GM18498 (cell line): ENCODE measurements at regions not wholly inside any gene's neighbourhood (a gene's known extent, or its start where the extent isn't known, plus 50 kb on each side); places are given as distances from the start of the nearest gene placed in this dataset.

Experiments used
- ATAC-seq: cut with Tn5 transposase; IDR thresholded peaks from one replicate; pipeline ENCODE4 v1.9.1; 2021; ENCODE audit warnings: mild to moderate bottlenecking, moderate library complexity; ENCODE audit not compliant: unreplicated experiment

DNA sequence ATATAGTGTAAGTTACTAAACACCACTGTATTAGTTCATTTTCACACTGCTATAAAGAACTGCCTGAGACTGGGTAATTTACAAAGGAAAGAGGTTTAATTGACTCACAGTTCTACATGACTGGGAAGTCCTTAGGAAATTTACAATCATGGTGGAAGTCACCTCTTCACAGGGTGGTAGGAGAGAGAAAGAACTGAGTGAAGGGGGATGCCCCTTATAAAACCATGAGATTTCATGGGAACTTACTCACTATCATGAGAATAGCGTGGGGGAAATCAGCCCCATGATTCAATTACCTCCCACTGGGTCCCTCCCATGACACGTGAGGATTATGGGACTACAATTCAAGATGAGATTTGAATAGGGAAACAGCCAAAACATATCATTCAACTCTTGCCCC lies 618.0 kb downstream of the NYAP2 start:
- ATAC-seq: no peak

DNA sequence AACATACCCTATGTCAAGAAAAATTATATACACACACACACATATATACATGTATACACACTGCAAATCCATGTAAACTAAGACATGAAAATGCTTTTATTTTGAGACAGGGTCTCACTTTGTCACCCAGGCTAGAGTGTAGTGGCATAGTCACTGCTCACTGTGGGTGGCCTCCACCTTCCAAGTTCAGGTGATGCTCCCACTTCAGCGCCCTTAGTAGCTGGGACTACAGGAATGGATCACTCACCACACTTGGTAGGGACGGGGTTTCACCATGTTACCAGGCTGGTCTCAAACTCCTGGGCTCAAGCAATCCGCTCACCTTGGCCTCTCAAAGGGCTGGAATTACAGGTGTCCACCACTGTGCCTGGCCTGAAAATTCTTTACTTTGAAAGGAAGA lies 617.6 kb downstream of the NYAP2 start:
- ATAC-seq: no peak

DNA sequence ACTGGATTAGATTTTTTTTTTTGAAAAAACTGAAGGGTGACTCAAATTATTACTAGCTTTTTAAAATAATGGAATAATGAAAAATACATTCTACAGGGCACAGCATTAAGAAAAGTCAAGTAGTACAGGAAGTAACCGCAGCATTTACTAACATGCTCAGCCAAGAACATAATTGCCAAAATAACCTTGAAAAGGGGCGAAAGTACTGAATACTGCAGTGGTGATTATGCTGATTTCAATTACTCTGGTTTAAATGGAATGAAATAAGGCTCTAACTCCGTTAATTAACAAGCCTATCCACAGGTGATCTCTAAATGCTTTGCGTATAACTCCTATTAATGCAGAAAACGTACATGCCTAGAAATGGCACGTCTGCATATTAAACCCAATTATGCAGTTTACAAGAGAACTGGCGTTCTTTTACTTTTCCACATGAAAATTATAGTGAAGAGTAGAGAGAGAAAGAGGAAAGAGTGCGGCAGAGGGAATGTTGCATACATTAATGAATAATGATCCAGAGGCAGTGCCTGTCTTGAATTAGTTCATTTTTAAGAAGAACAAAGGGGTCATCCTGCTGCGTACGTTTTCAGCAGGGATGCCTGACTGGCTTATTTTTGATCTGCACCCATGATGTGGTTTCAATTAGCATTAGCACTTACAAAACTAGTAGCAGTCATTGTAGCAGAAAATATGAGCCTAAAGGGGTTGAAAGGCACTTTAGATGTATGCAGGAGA lies 612.4 kb downstream of the NYAP2 start:
- no peak for ATAC-seq

DNA sequence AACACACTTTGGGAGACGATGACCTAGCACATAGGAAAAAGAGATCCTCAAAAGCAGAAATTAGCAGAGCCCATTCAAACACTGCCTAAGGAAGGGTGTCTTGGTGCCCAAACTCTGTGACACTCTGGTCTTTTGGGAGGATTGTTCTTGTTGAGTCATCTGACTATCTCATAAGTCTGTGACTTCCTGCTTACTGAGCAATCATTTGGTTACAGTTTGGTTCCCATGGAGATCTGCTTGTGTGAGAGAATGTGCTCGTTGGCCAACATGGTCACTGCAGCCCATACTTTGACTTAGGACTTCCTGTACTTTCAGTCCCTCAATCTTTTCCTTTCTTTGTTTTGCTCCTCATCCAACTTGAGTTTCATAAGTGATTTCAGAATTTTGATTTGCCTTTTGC lies 602.9 kb downstream of the NYAP2 start:
- ATAC-seq: no peak

DNA sequence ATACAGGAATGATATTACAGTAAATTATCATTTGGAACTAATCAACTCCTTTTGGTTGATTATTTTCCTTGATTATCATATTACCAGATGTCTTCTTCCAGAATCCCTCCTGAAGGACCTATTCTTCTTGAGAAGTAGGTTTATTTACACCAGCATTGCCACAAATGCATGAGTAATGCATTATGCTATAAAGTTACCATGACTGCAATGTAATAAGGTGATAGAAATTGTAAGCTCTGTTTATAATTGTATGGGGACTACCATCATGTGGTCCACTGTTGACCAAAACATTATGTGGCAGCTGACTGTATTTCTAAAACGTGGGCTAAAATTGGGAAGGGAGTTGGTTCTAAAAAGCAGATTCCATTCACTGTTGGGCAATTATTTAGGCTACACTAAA lies 602.2 kb downstream of the NYAP2 start:
- no peak for ATAC-seq

DNA sequence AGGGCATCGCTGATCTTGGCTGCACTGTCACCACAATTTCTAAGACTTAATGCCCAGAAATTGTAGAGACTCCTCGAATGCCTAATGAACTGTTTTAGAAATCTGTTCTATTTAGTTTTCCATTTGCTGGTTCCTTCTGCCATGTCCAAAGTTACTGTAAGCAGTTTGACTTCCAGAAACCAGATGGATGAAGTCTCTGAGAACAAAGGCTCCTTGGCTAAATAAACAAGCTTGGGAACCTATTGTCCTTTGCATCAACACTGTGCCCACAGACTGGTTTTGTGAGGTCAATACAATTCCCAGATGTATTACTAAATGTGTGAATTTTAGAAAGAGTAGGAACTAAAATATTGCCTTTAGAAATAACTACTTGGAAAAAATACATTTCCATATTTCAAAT lies 600.2 kb downstream of the NYAP2 start:
- no peak for ATAC-seq

DNA sequence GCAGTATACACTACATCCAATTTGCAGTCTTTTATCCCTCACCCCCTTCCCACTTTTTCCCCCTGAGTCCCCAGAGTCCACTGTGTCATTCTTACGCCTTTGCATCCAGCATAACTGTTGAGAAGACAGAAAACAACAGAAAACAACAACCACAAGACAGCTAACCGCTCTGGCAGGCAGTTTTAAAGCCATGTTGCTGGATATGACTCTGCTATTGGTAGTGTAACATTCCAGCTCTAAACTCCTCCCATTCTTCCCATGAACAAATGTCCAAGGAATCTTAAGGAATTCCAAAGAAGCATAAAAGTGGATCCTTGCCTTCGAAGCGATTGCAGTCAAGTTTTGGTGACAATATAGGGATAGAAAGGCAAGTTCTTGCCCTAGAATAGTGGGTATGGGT lies 599.1 kb downstream of the NYAP2 start:
- no peak for ATAC-seq

DNA sequence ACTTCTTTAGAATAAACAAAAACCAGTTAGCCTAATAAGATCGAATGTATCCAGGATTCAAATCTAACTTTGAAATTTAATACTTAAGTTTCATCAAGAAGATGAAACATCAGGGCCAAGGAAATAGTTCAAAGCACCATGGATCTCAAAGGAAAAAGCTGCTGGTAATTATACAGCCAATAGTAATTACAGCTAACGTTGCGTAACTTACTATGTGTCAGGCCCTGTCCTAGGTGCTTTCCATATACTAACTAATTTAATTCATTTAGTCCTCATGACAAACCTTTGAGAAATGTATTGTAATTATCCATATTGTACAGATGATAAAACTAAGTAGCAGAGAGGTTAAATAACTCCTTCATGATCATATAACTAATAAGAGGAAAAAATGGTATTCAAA lies 598.6 kb downstream of the NYAP2 start:
- no peak for ATAC-seq

DNA sequence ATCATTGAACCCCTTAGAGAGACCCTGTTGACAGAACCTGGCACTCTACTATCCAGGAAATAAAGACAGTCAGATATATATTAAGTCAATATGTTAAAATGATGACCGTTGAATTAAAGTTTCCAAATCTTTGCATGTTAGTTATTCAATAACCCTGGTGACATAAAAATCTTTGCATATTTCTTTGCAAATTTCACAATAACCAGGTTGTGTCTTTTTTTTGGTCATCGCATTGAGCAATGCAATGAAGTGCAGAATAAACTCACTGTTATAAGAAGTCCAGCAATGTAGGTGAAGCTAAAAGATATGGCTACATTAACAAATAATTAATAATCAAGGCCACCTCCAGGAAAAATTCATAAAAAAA lies 596.9 kb downstream of the NYAP2 start:
- ATAC-seq: no peak

DNA sequence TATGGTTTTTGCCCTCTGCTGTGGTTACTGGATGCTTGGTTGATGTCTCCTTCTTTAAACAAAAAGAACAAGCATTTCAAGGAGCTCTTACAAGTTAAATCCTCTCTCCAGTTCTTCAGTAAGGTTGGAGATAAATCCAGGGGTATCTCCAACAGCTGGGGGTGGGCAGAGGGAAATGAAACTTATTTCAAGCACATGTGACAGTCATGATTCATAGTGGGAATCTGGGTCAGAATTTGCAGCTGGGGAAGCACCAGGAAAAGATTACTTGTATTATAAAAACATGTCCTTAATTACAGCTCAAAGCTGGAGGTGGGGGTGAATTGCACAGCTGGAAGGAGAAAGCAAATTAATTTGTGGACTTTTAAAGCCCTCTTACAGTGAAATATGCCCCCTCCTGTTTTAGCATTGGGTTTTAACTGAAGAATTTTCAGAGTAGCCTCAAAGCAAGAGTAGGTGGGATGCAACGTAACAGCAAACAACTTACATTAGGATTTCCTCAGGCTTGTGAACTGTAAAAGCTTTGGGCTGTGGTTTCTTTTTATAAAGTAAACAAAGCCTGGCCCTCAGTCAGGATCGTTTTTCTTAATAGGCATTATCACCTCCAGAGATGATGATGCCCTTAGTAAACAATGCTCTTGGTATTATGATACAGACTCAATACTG lies 596.4 kb downstream of the NYAP2 start:
- ATAC-seq: no peak

DNA sequence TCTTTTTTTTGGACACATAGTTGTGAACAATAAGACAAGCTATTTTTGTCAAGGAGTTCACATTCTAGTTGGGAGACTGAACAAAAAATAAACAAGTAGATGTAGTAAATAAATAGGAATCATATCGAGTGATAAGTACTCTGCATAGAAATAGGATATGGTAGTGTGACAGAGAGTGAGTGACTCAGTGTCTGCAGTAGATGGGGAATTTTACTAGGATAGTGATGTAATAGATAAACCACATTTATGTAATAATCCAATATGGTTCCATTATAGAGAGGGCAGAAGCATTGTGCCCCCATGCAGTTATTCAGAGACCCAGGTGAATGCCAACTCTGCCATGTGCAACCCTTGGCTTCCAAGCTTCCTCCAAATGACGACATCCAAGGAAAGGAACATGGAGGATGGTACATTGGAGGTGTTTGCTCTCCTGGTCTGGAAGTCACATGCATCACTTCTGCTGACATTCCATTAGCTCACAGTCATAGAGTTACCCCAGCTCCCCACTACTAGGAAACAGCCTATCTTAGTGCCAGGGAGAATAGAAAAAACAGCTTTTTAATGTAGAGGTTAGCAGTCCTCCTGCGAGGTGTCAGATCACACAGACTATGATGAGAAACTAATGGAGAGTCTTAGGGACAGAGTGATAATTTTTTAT lies 595.4 kb downstream of the NYAP2 start:
- ATAC-seq: no peak

DNA sequence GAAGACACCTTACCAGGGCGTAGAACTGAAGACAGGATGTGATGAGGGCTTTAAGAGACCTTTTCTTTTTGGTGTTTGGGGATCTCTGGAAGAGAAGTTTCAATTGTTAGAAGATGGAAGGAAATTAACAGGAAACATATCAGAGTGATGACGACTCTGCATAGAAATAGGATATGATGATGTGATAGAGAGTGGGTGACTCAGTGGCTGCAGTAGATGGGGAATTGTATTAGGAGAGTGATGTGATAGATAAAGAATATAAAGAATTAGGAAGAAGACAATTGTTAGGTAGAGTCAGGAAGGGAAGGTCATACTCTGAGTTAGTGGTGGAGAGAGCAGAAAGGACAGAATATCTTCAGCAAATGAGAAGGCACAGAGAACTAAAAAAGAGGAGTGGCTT lies 593.9 kb downstream of the NYAP2 start:
- ATAC-seq: no peak

DNA sequence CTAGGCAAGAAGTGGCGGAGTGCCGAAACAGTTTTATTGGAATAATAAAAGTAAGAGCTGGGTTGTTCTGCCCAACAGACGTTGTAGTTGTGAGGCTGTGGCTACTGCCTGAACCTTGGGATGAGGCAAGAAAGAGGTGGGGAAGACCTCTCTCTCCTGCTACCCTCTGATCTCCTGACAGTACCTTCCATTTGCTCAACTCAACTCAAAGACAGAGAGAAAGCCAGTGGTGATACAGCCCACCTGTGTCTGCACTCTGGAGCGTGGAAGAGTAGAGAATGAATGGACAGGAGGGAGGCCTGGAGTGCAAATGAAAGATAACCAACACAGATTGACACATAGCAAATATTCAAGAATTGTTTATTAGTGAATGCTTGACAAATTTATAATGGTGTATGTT lies 590.3 kb downstream of the NYAP2 start:
- ATAC-seq: no peak

DNA sequence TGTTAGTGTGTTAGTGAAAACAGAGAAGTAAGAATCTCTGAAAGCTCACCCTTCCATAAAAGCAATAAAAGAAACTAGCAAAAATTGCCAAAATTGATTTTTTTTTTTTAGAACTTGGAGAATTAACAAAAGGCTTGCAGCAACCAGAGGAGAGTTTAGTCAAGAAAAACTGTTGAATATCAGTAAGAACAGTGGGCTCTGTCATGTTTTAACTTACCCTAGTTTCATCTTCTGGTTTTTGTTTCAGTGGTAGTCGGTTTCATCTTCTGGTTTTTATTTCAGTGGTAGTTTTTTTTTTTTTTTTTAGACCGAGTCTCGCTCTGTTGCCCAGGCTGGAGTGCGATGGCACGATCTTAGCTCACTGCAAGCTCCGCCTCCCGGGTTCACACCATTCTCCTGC lies 580.9 kb downstream of the NYAP2 start:
- ATAC-seq: no peak

DNA sequence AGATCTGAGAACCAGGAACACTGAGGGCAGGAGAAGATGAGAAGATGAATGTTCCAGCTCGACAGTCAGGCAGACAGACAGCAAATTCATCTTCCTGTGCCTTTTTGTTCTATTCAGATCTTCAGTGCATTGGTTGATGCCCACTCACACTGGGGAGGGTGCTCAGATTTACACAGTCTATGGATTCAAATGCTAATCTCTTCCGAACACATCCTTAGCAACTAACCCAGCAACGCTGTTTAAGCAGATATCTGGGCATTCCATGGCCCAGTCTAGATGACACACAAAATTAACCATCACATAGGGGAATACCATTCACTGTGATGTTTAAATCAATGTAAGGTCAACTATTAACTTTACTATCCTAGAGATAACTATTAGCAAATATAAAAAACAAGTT lies 571.9 kb downstream of the NYAP2 start:
- no peak for ATAC-seq

DNA sequence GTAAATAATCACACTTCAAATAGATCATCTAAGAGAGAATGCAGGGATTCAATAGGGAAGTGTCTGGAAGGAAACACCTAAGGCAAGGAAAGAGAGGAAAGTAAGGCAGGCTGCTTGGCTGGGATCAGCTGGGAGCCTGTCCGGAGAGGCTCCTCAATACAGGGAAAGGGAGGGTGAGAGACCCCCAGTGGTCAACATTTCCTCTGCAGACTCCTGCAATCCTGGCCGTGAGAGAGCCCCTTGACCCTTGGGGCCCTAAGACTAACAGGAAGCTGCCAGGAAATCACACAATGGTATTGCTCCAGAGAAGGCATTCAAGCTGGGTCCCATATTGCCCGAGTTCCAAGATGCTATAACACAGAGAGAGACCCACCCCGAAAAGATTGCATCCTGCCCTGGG lies 549.4 kb downstream of the NYAP2 start:
- no peak for ATAC-seq

DNA sequence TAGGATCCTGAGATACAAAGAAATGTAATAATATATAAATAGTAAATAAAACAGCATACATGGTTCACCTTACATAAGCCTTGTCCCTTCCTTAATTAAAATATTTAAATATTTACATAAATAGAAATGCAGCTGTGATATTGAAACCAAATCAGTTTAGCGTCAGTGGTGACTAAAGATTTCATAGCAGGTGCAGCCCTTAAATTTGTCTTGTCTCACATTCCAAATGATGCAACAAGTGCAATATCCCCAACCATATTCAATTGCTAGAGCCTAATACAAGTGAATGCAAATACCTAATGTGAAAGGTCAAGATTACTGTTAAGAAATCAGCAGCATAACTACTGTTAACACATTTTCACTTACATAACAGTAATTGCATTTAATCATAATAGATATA lies 539.5 kb downstream of the NYAP2 start:
- no peak for ATAC-seq

DNA sequence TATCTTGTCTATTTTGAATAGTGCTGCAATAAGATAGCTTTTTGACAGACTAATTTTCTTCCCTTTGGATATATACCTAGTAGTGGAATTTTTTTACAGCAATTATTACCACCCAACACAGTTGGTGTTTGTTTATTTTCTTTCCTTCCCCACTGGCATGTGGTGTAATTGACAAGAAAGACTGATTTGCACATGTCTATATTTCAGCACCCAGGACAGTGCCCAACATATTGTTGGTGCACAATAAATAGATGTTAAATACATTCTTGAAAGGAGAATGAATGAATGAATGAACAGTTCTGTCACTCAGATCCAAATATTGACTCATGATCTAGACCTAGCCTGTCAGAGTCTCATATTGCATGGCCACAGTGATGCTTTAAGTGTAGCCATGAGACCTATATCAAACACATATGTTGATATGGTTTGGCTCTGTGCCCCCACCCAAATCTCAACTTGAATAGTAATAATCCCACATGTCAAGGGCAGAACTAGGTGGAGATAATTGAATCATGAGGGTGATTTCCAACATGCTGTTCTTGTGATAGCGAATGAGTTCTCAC lies 538.2 kb downstream of the NYAP2 start:
- ATAC-seq: no peak

DNA sequence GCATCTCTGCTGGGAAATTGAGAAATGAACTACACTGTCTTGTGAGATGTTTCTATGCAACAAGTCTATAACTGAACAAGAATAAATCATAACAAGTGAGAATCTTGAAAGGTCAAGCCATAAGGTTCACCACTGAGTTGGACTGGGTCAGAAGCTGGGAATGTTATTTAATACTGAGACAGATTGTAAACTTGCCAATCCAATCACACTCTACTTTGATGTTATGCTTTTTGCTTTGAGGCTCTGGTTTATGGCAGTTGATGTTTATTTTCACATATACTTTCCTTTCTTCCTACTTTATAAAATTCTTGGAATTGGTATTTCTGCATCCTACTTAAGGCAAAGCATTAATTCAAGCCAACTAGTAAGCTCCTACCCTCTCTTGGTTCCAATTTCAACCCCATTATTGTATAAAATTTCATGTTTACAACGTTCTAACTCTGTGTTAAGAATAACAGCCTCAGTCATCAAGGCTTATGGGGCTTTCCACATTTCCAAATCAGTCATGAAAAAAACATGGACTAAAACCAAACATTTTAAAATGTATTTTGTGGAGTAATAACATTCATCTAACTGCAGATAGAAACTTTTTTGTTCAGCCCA lies 533.4 kb downstream of the NYAP2 start:
- ATAC-seq: no peak

DNA sequence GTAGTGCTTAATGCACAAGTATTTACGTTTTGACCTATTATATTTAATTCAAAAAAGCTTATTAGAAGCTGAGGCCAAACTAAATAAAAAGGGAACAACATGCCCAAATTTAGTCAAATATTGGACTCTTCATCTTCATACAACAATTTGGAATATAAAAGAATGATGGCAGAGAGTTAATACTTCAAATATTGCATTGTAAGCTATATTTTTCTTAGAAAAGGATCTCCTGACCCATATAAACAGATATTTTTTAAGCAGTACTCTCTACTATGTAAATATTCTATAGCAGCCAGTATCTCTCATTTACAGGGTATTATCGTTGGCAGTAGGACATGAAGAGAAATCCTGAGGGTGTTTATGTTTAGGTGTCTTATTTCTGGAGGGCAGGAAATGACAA lies 531.2 kb downstream of the NYAP2 start:
- no peak for ATAC-seq

DNA sequence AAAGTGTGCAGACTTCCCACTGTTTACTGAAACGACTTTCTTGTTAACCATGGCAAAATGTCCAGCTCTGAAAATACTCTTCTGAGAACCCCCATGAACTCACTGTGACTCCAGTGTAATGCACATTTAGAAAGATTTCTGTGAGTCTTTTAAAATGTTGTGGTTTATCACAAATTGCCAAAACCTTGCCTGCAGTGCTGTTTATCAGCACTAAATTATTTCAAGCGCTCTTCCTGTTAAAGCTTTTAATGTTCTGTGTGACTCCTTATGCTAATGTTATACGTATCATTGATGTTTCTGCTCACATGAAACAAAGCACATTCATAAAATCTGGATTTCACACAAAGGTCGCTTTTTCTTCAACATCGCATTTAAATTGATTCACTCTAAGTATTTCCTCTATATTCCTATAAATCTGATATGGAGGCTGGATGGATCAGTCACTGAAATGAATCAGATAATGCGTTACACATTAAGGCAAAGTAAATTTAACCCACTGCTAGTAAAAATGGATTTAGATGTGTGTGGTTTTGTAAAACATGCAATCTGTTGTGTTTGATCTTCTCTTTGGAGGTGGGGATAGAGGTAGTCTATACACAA lies 521.2 kb downstream of the NYAP2 start:
- no peak for ATAC-seq
